ENCODE measurements at regions not wholly inside any gene's neighbourhood (a gene's known extent, or its start where the extent isn't known, plus 50 kb on each side); places are given as distances from the start of the nearest gene placed in this dataset.

DNA sequence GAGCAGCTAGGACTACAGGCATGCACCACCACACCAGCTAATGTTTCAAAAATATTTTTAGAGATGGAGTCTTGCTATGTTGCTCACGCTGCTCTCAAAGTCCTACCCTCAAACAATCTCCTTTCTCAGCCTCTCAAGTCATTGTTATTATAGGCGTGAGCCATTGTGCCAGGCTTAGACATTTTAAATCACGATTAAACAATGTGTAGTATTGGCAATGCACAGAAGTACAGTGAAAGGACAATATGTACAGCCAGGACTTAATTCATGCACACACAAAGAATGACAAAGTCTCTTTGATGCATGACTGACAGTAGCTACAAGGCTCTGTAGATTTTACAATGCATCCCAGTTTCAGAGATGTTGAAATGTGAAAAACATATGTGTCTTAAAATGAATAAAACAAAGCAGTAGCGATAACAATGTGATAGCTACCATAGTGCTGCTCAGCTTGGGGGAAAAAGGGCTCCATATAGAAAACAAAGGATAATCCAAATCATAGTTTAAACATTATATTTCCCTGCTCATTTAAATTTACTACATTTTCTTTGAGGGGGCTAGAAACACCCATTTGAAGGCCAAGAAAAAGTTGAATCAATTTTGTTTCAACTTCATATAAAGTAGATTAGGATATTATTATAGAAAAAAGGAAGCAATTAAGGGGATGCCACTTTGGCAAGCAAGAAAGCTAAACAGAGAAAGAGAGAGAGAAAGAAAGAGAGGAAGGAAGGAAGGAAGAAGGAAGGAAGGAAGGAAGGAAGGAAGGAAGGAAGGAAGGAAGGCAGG lies 272.4 kb upstream of the SMIM31 start:
- H3K27ac ChIP-seq (ENCODE audit: low read depth, low read length, poor library complexity, severe bottlenecking) = no peak overlapping the region
- no peaks in the 10 kb centered on the region for H4K20me1 ChIP-seq (ENCODE audit: insufficient read depth, low read length)
- no peaks in the 10 kb centered on the region for H3K4me1 ChIP-seq (ENCODE audit: insufficient read depth, low read length, poor library complexity, severe bottlenecking)
- no TSS peak for BruUV-seq (replicated peaks)
- TF ChIP-seq, protein P1, sequence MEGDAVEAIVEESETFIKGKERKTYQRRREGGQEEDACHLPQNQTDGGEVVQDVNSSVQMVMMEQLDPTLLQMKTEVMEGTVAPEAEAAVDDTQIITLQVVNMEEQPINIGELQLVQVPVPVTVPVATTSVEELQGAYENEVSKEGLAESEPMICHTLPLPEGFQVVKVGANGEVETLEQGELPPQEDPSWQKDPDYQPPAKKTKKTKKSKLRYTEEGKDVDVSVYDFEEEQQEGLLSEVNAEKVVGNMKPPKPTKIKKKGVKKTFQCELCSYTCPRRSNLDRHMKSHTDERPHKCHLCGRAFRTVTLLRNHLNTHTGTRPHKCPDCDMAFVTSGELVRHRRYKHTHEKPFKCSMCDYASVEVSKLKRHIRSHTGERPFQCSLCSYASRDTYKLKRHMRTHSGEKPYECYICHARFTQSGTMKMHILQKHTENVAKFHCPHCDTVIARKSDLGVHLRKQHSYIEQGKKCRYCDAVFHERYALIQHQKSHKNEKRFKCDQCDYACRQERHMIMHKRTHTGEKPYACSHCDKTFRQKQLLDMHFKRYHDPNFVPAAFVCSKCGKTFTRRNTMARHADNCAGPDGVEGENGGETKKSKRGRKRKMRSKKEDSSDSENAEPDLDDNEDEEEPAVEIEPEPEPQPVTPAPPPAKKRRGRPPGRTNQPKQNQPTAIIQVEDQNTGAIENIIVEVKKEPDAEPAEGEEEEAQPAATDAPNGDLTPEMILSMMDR (conservative IDR thresholded peaks at IDR 0.05; ENCODE audit: low read length) = no peak
- no peak for TF ChIP-seq EZH2phosphoT487 (IDR thresholded peaks at IDR 0.05; ENCODE audit: borderline replicate concordance, low read depth, low read length)
- H3K9me2 ChIP-seq (ENCODE audit: insufficient read depth, low read length) = no peaks in the 10 kb centered on the region
- POLR2A ChIA-PET = interaction anchor here (1.6 kb wide), 1 partner anchor 20 kb away, joined by 5 read pairs; no protein-coding TSS in a partner anchor
- CTCF ChIA-PET (ENCODE audit: unreplicated experiment) = no interaction called here
- H3K36me3 ChIP-seq (ENCODE audit: insufficient read depth, low read length) = no peaks in the 10 kb centered on the region
- no peak overlapping the region for H3K4me2 ChIP-seq (ENCODE audit: low read length)
- no peaks in the 10 kb centered on the region for H3K9me3 ChIP-seq (ENCODE audit: low read length)
- H3K4me3 ChIP-seq (ENCODE audit: low read depth, low read length, poor library complexity, severe bottlenecking) = no peak overlapping the region
- no peak for DNase-seq (ENCODE audit: low spot score)
- H2AFZ ChIP-seq (ENCODE audit: low read length) = no peak overlapping the region
- H3K79me2 ChIP-seq (ENCODE audit: insufficient read depth, low read depth, low read length) = no peaks in the 10 kb centered on the region
- intact Hi-C loops (cut with micrococcal nuclease; ENCODE audit: unreplicated experiment) = no loop called here

DNA sequence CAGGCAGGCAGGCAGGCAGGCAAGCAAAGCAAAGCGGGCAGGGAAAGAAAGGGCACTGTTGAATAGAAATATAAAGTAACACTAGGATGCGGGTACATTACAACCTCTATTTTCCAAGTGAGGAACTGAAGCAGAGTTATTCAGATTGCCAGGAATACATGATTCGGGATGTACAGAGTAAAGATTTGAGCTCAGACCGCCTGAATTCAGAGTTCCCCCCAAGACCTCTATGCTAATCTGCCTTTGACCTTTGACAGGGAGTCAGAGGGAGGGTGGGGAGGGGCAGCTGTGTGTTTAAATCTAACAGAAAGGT lies 271.9 kb upstream of the SMIM31 start:
- no TSS peak for BruUV-seq (replicated peaks)
- no peak overlapping the region for H3K4me2 ChIP-seq (ENCODE audit: low read length)
- no peak for DNase-seq (ENCODE audit: low spot score)

DNA sequence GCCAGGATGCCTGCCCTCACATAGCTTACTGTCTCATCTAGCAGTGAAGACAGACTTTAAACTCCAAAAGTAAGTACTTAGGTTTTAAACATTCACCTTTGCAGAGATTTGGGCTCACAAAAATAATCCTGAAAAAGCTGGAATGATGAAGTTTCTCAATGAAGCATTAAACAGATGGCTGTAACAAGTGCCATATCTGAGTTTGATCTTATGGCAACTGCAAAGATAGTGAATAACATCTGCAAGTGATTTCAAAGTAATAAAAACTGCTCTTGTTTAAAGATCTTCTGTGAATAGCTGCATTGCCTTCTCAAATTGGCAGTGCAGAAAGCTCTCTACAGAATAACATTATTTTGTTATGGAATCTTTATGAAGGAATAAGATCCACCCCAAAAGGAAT lies 271.2 kb upstream of the SMIM31 start:
- no peaks in the 10 kb centered on the region for H3K9me3 ChIP-seq (ENCODE audit: low read length)
- BruUV-seq (replicated peaks) = no TSS peak
- intact Hi-C loops (cut with micrococcal nuclease; ENCODE audit: unreplicated experiment) = no loop called here
- no peak overlapping the region for H3K27ac ChIP-seq (ENCODE audit: low read depth, low read length, poor library complexity, severe bottlenecking)
- H3K4me2 ChIP-seq (ENCODE audit: low read length) = no peak overlapping the region
- no peaks in the 10 kb centered on the region for H3K36me3 ChIP-seq (ENCODE audit: insufficient read depth, low read length)
- H2AFZ ChIP-seq (ENCODE audit: low read length) = no peak overlapping the region
- H3K79me2 ChIP-seq (ENCODE audit: insufficient read depth, low read depth, low read length) = no peaks in the 10 kb centered on the region
- no peak overlapping the region for H3K4me3 ChIP-seq (ENCODE audit: low read depth, low read length, poor library complexity, severe bottlenecking)
- H3K9me2 ChIP-seq (ENCODE audit: insufficient read depth, low read length) = no peaks in the 10 kb centered on the region
- no peaks in the 10 kb centered on the region for H3K4me1 ChIP-seq (ENCODE audit: insufficient read depth, low read length, poor library complexity, severe bottlenecking)
- POLR2A ChIA-PET = interaction anchor here (0.5 to 1.6 kb wide), 2 partner anchors 19 to 21 kb away, joined by 3 to 5 read pairs; no protein-coding TSS in a partner anchor
- CTCF ChIA-PET (ENCODE audit: unreplicated experiment) = no interaction called here
- TF ChIP-seq, protein P1 (conservative IDR thresholded peaks at IDR 0.05; ENCODE audit: low read length) = no peak
- no peak for TF ChIP-seq EZH2phosphoT487 (IDR thresholded peaks at IDR 0.05; ENCODE audit: borderline replicate concordance, low read depth, low read length)
- DNase-seq (ENCODE audit: low spot score) = no peak
- H4K20me1 ChIP-seq (ENCODE audit: insufficient read depth, low read length) = no peaks in the 10 kb centered on the region

More for the DNA sequence above, 271.9 kb upstream of the SMIM31 start:
- H2AFZ ChIP-seq (ENCODE audit: low read length) = no peak overlapping the region
- no peaks in the 10 kb centered on the region for H3K9me3 ChIP-seq (ENCODE audit: low read length)
- H3K36me3 ChIP-seq (ENCODE audit: insufficient read depth, low read length) = no peaks in the 10 kb centered on the region
- H3K79me2 ChIP-seq (ENCODE audit: insufficient read depth, low read depth, low read length) = no peaks in the 10 kb centered on the region
- POLR2A ChIA-PET = interaction anchor here (1.6 kb wide), 1 partner anchor 20 kb away, joined by 5 read pairs; no protein-coding TSS in a partner anchor
- no peaks in the 10 kb centered on the region for H3K9me2 ChIP-seq (ENCODE audit: insufficient read depth, low read length)
- H3K4me3 ChIP-seq (ENCODE audit: low read depth, low read length, poor library complexity, severe bottlenecking) = no peak overlapping the region
- H3K27ac ChIP-seq (ENCODE audit: low read depth, low read length, poor library complexity, severe bottlenecking) = no peak overlapping the region
- H4K20me1 ChIP-seq (ENCODE audit: insufficient read depth, low read length) = no peaks in the 10 kb centered on the region
- intact Hi-C loops (cut with micrococcal nuclease; ENCODE audit: unreplicated experiment) = no loop called here
- TF ChIP-seq, protein P1 (conservative IDR thresholded peaks at IDR 0.05; ENCODE audit: low read length) = no peak
- TF ChIP-seq EZH2phosphoT487 (IDR thresholded peaks at IDR 0.05; ENCODE audit: borderline replicate concordance, low read depth, low read length) = no peak
- H3K4me1 ChIP-seq (ENCODE audit: insufficient read depth, low read length, poor library complexity, severe bottlenecking) = no peaks in the 10 kb centered on the region
- CTCF ChIA-PET (ENCODE audit: unreplicated experiment) = no interaction called here

Data from OCI-LY7 (cell line).